ENCODE measurements at regions not wholly inside any gene's neighbourhood (a gene's known extent, or its start where the extent isn't known, plus 50 kb on each side); places are given as distances from the start of the nearest gene placed in this dataset.

DNA sequence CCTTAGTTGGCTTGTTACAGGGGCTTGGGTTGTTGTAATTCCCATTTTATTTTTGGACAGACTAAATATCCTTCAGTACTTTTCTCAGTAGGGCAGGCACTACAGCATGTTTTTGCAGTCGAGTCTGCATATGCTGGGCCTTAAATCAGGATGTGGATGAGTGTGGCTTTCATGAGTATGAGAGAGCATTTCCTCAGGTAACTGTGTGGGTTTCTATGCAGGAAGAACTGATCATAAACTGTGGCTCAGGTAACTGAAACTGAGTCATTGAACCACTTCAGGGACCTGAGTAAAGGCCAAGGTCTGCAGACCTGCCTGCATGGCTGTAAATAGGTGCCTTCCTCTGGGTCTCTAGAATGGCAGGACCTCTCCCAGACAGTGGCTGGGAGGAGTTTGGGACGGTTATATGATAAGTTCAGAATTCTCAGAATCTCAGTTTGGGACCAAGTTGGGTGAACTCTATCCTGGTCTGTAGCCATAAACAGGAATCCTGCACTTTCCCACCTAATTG, 112.1 kb downstream of the ZNF737 start:
- no peak for TF ChIP-seq GATA2 (IDR thresholded peaks at IDR 0.05; ENCODE audit: low read depth, low read length)
- no peak for TF ChIP-seq GATA3 (IDR thresholded peaks at IDR 0.05; ENCODE audit: low read depth, low read length)

Data from SH-SY5Y (cell line).